Naive thymus-derived CD4-positive, alpha-beta T cell (primary cell): ENCODE measurements at regions not wholly inside any gene's neighbourhood (a gene's known extent, or its start where the extent isn't known, plus 50 kb on each side); places are given as distances from the start of the nearest gene placed in this dataset.

ENCODE experiments used
- ATAC-seq: fragments of 150-1000 bp; cut with Tn5 transposase; 2 replicates; pipeline ENCODE4 v1.10.0; 2021; ENCODE audit warnings: mild to moderate bottlenecking, moderate library complexity
- CTCF ChIA-PET: fragments of 350-600 bp; sonication (Branson Sonifier 250); formaldehyde crosslinking; loops from one replicate; lab custom pipeline; 2021; ENCODE audit warnings: antibody characterized with exemption; lab: Charles Lee
- POLR2A ChIA-PET: fragments of 350-600 bp; sonication (Branson Sonifier 250); formaldehyde crosslinking; loops from one replicate; lab custom pipeline; 2021; ENCODE audit warnings: antibody characterized with exemption, inconsistent platforms; lab: Charles Lee
- DNase-seq, 9 donors: peaks; one replicate each; pipeline versions ENCODE4 v3.0.0 to v3.0.0-alpha.2; 2020 to 2022; ENCODE audit warnings: mixed read lengths in 1 of 9
- H3K27ac ChIP-seq: one replicate; pipeline ENCODE4 v1.7.0; 2013; ENCODE audit warnings: mild to moderate bottlenecking, low read depth, low read length, moderate library complexity
- H3K27me3 ChIP-seq, 2 donors: one replicate each; pipeline ENCODE4 v1.7.0; 2013; ENCODE audit warnings: low read length in 2 of 2, mild to moderate bottlenecking in 2 of 2, moderate library complexity in 2 of 2; ENCODE audit not compliant: control insufficient read depth in 2 of 2, insufficient read depth in 2 of 2
- H3K36me3 ChIP-seq, 3 experiments: 1 replicate in 2 of 3; 2 replicates in 1 of 3; pipeline ENCODE4 v1.7.0; 2013; ENCODE audit warnings: low read length in 3 of 3, mild to moderate bottlenecking in 3 of 3, moderate library complexity in 1 of 3; ENCODE audit not compliant: insufficient read depth in 3 of 3, control insufficient read depth in 2 of 3
- H3K4me1 ChIP-seq, 2 donors: one replicate each; pipeline ENCODE4 v1.7.0; 2013; ENCODE audit warnings: low read length in 2 of 2, mild to moderate bottlenecking in 2 of 2, moderate library complexity in 1 of 2; ENCODE audit not compliant: control insufficient read depth in 2 of 2, insufficient read depth in 2 of 2
- H3K4me3 ChIP-seq: 2 replicates; pipeline ENCODE4 v1.7.0; 2013; ENCODE audit warnings: mild to moderate bottlenecking, low read length
- H3K9me3 ChIP-seq, 3 experiments: 1 replicate in 2 of 3; 2 replicates in 1 of 3; pipeline ENCODE4 v1.7.0; 2013; ENCODE audit warnings: low read length in 3 of 3; ENCODE audit not compliant: control insufficient read depth in 2 of 3
- H3K27ac Mint-ChIP-seq, 9 donors: one replicate each; pipeline ENCODE4 v1.8.0; 2020 to 2022; ENCODE audit warnings: mixed read lengths in 9 of 9, mild to moderate bottlenecking in 8 of 9, moderate library complexity in 5 of 9, inconsistent platforms in 2 of 9
- H3K27me3 Mint-ChIP-seq, 5 donors: one replicate each; pipeline ENCODE4 v1.8.0; 2021 to 2022; ENCODE audit warnings: mixed read lengths in 5 of 5, mild to moderate bottlenecking in 1 of 5
- H3K36me3 Mint-ChIP-seq, 5 donors: one replicate each; pipeline ENCODE4 v1.8.0; 2020 to 2022; ENCODE audit warnings: mixed read lengths in 5 of 5, mild to moderate bottlenecking in 3 of 5, inconsistent platforms in 1 of 5
- H3K4me1 Mint-ChIP-seq, 7 donors: one replicate each; pipeline ENCODE4 v1.8.0; 2020 to 2022; ENCODE audit warnings: mixed read lengths in 7 of 7, mild to moderate bottlenecking in 3 of 7, inconsistent platforms in 1 of 7
- H3K4me3 Mint-ChIP-seq, 10 donors: one replicate each; pipeline ENCODE4 v1.8.0; 2020 to 2022; ENCODE audit warnings: mild to moderate bottlenecking in 10 of 10, mixed read lengths in 10 of 10, moderate library complexity in 6 of 10, inconsistent platforms in 2 of 10
- H3K9me3 Mint-ChIP-seq, 11 donors: one replicate each; pipeline ENCODE4 v1.8.0; 2020 to 2022; ENCODE audit warnings: mixed read lengths in 11 of 11, mild to moderate bottlenecking in 4 of 11, inconsistent platforms in 1 of 11, moderate library complexity in 1 of 11
- intact Hi-C, 2 donors: fragments of 100-400 bp; cut with micrococcal nuclease; formaldehyde crosslinking; loops; one replicate each; pipeline ENCODE4 v1.15.1; 2023

- no peak for ATAC-seq
- H3K27me3 Mint-ChIP-seq, result no peaks in the 10 kb centered on the region
Measured at GRCh38 chr4:134313591-134313990, 112.0 kb upstream of the PABPC4L start.

DNA sequence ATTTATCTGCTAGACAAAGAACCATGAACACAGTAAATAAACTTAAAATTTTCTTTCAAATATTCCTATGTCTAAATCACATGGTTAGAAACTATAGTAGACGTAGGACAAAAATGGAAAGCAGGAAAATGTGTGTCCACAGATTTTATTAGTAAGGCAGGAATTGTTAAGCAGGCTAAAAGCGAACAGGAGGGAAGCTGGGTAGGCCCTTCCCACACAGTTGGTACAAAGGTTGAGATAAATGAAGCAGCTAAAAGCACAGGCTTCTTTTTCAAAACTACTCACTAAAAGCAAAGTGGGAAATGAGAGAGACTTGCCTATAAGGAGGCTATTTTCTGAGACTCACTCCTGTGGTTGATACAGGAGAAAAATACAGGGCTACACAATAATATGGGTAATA, 108.1 kb upstream of the PABPC4L start:
- H3K27ac Mint-ChIP-seq, result no peak overlapping the region
- H3K4me3 Mint-ChIP-seq, result no peak overlapping the region
- Histone ChIP-seq H3K4me3 (no peak overlapping the region), H3K27me3 (no peaks in the 10 kb centered on the region), H3K9me3 (no peaks in the 10 kb centered on the region), H3K36me3 (no peaks in the 10 kb centered on the region), H3K27ac (no peak overlapping the region), H3K4me1 (no peaks in the 10 kb centered on the region)
- ChIA-PET POLR2A (no interaction called here), CTCF (no interaction called here)
- H3K27me3 Mint-ChIP-seq, result no peaks in the 10 kb centered on the region
- no peaks in the 10 kb centered on the region for H3K36me3 Mint-ChIP-seq
- H3K9me3 Mint-ChIP-seq, result peaks cover 0 to 5% (median 0%) of the 10 kb centered on the region in 11 donors
- no peak for DNase-seq
- no peaks in the 10 kb centered on the region for H3K4me1 Mint-ChIP-seq
- intact Hi-C loops, result no loop called here
- ATAC-seq, result no peak

More at GRCh38 chr4:134313591-134313990, 112.0 kb upstream of the PABPC4L start:
- intact Hi-C loops, result no loop called here
- Mint-ChIP-seq H3K9me3 (peaks cover 0 to 8% (median 4%) of the 10 kb centered on the region in 11 donors), H3K4me3 (no peak overlapping the region), H3K4me1 (no peaks in the 10 kb centered on the region), H3K36me3 (no peaks in the 10 kb centered on the region), H3K27ac (no peak overlapping the region)
- no peaks in the 10 kb centered on the region for H3K27me3 ChIP-seq
- POLR2A ChIA-PET, result no interaction called here
- H3K36me3 ChIP-seq, result no peaks in the 10 kb centered on the region
- H3K9me3 ChIP-seq, result no peaks in the 10 kb centered on the region
- DNase-seq, result no peak
- no peaks in the 10 kb centered on the region for H3K4me1 ChIP-seq
- no peak overlapping the region for H3K27ac ChIP-seq
- H3K4me3 ChIP-seq, result no peak overlapping the region
- CTCF ChIA-PET, result no interaction called here

DNA sequence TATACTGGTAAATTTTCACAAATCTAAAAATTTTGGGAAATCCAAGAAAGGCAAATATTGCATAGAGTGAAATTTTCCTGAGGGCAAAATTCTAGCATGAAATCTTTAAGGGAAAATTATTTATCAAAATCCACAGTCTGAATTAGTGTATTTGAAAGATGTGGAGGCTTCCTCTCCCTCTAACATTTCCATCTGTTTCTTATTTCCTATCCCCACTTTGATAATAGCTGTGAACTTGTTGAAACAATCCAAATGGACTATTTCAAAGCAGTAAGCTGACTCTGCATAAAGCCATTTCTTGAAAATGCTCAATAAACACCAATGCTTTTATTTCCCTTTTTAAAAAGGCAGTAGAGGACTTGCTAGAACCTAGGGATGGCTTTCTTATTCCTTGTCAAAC, 107.3 kb upstream of the PABPC4L start:
- Mint-ChIP-seq H3K9me3 (peaks cover 0 to 5% (median 2%) of the 10 kb centered on the region in 11 donors), H3K4me1 (no peaks in the 10 kb centered on the region), H3K4me3 (no peak overlapping the region), H3K27me3 (no peaks in the 10 kb centered on the region), H3K36me3 (no peaks in the 10 kb centered on the region), H3K27ac (no peak overlapping the region)
- H3K9me3 ChIP-seq, result no peaks in the 10 kb centered on the region
- H3K27ac ChIP-seq, result no peak overlapping the region
- intact Hi-C loops, result no loop called here
- no peaks in the 10 kb centered on the region for H3K4me1 ChIP-seq
- POLR2A ChIA-PET, result no interaction called here
- no peak for DNase-seq
- ATAC-seq, result no peak
- no peak overlapping the region for H3K4me3 ChIP-seq
- no peaks in the 10 kb centered on the region for H3K36me3 ChIP-seq
- CTCF ChIA-PET, result no interaction called here
- no peaks in the 10 kb centered on the region for H3K27me3 ChIP-seq

DNA sequence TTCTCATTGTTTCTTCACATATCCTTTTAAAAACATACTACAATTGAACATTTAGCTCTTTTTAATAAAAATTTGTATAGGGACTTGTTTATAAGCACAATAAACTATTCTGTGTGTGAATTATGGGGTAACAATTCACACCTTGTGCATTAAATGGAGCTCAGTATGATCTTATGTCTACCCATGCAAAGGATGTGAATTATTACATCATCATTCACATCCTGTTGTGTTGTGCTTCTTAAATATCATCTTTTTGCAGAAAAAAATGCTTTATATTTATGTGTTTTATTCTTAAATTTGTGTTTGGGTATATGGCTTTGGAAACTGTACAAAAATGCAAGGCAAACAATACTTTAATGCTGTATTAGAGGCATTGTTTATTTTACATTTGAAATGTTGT, 96.7 kb upstream of the PABPC4L start:
- Mint-ChIP-seq H3K27me3 (no peaks in the 10 kb centered on the region), H3K27ac (no peak overlapping the region), H3K36me3 (no peaks in the 10 kb centered on the region), H3K9me3 (peaks cover 4 to 31% (median 11%) of the 10 kb centered on the region in 11 donors), H3K4me1 (no peaks in the 10 kb centered on the region), H3K4me3 (no peak overlapping the region)
- intact Hi-C loops, result no loop called here
- no peaks in the 10 kb centered on the region for H3K4me1 ChIP-seq
- no peak for DNase-seq
- no peaks in the 10 kb centered on the region for H3K27me3 ChIP-seq
- H3K4me3 ChIP-seq, result no peak overlapping the region
- CTCF ChIA-PET, result no interaction called here
- ATAC-seq, result no peak
- no peaks in the 10 kb centered on the region for H3K36me3 ChIP-seq
- POLR2A ChIA-PET, result no interaction called here
- H3K27ac ChIP-seq, result no peak overlapping the region
- H3K9me3 ChIP-seq, result no peaks in the 10 kb centered on the region

DNA sequence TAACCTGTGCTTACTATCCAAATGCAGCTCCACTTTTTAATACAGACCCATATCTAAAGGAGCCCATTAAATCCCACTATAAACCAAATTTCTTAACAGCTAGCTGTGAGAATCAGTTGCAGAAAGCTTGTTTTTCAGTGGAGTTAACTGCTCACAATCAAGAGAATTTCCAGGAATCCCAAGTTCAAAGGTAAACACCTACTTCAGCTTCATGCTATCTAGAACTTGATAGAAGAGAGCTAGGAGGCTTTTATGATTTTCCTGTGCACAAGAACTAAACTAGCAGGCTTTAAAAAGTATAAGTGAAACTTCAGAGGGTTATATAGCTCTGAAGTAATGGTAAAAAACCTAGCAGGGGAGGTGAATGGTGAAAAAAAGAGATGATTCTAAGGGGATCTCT, 96.2 kb upstream of the PABPC4L start:
- Histone ChIP-seq H3K9me3 (no peaks in the 10 kb centered on the region), H3K4me1 (no peaks in the 10 kb centered on the region), H3K4me3 (no peak overlapping the region), H3K27ac (no peak overlapping the region), H3K27me3 (no peaks in the 10 kb centered on the region), H3K36me3 (no peaks in the 10 kb centered on the region)
- H3K27ac Mint-ChIP-seq, result no peak overlapping the region
- intact Hi-C loops, result no loop called here
- no peak overlapping the region for H3K4me3 Mint-ChIP-seq
- H3K27me3 Mint-ChIP-seq, result no peaks in the 10 kb centered on the region
- no peaks in the 10 kb centered on the region for H3K36me3 Mint-ChIP-seq
- DNase-seq, result no peak
- ChIA-PET CTCF (no interaction called here), POLR2A (no interaction called here)
- no peaks in the 10 kb centered on the region for H3K4me1 Mint-ChIP-seq
- ATAC-seq, result no peak
- peaks cover 2 to 26% (median 11%) of the 10 kb centered on the region in 11 donors for H3K9me3 Mint-ChIP-seq

DNA sequence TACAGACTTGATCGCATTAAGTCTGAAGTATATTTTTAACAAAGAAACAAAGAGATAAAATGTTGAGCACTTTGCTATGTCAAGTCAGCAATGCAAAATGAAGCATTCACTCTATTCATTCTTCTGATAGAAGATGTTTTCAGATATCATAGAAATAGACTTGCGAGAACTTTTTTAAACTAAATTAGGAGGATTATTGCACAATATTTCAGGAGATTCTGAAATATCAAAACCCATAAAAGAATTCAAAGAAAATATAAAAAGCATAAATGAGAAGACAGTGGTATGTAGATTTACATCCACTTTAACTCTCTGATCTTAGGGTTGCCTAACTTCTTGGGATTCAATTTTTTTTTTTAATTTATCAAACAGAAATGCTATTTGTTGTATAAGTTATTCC, 81.1 kb upstream of the PABPC4L start:
- Mint-ChIP-seq H3K4me1 (no peaks in the 10 kb centered on the region), H3K27me3 (no peaks in the 10 kb centered on the region), H3K27ac (no peak overlapping the region), H3K4me3 (no peak overlapping the region), H3K9me3 (peaks cover 0 to 22% (median 4%) of the 10 kb centered on the region in 11 donors), H3K36me3 (no peaks in the 10 kb centered on the region)
- Histone ChIP-seq H3K4me1 (no peaks in the 10 kb centered on the region), H3K27me3 (no peaks in the 10 kb centered on the region), H3K4me3 (no peak overlapping the region), H3K9me3 (no peaks in the 10 kb centered on the region), H3K27ac (no peak overlapping the region), H3K36me3 (no peaks in the 10 kb centered on the region)
- ChIA-PET POLR2A (no interaction called here), CTCF (no interaction called here)
- DNase-seq (no peak), ATAC-seq (no peak)
- intact Hi-C loops, result no loop called here

GRCh38 chr4:134278675-134279074, 77.1 kb upstream of the PABPC4L start:
- no peaks in the 10 kb centered on the region for H3K4me1 Mint-ChIP-seq
- no peak overlapping the region for H3K27ac Mint-ChIP-seq
- ChIA-PET POLR2A (no interaction called here), CTCF (no interaction called here)
- H3K27ac ChIP-seq, result no peak overlapping the region
- peaks cover 0 to 20% (median 5%) of the 10 kb centered on the region in 11 donors for H3K9me3 Mint-ChIP-seq
- H3K36me3 Mint-ChIP-seq, result peaks cover 0 to 4% (median 0%) of the 10 kb centered on the region in 5 donors
- no peaks in the 10 kb centered on the region for H3K4me1 ChIP-seq
- no peaks in the 10 kb centered on the region for H3K27me3 ChIP-seq
- DNase-seq (no peak), ATAC-seq (no peak)
- H3K4me3 Mint-ChIP-seq, result no peak overlapping the region
- H3K4me3 ChIP-seq, result no peak overlapping the region
- intact Hi-C loops, result no loop called here
- H3K36me3 ChIP-seq, result no peaks in the 10 kb centered on the region
- H3K27me3 Mint-ChIP-seq, result no peaks in the 10 kb centered on the region
- no peaks in the 10 kb centered on the region for H3K9me3 ChIP-seq
